HG03460 (cell line): ENCODE measurements at regions not wholly inside any gene's neighbourhood (a gene's known extent, or its start where the extent isn't known, plus 50 kb on each side); places are given as distances from the start of the nearest gene placed in this dataset.

Source experiments
- ATAC-seq: cut with Tn5 transposase; IDR thresholded peaks from one replicate; pipeline ENCODE4 v1.9.1; 2021; ENCODE audit not compliant: unreplicated experiment

DNA sequence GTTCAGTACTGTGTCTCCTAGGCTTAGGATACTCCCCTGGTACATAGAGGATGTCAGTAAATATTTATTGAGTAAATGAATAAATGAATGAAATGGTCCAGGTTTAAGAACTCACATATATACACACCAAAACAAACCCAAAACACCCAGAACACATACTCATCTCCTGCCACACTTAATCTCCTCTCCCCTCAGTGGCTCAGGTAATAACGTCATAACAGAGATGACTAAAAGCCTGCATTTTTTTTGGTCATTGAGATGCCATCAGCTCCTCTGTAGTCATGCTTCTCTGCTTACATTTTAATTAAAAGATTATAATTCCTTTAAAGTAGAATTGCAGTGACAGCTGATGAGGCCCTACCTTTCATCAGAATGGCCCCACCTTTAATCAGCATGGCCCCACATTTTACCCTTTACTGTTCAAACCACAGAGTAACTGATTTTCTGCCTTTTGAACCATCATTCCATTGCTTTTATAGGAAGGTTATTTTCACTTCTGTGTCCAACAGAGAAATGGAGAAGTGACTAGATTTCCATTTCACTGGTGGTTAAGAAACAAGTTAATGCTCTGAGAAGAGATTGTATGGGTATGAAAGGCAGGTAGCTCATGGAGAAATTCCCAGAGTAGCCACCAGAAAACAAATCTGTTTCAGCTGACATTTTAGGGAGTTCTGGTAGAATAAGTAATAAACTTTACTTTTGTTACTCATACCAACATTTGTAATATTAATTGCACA is 193.4 kb upstream of the ATP2B1 start:
- ATAC-seq, result no peak

DNA sequence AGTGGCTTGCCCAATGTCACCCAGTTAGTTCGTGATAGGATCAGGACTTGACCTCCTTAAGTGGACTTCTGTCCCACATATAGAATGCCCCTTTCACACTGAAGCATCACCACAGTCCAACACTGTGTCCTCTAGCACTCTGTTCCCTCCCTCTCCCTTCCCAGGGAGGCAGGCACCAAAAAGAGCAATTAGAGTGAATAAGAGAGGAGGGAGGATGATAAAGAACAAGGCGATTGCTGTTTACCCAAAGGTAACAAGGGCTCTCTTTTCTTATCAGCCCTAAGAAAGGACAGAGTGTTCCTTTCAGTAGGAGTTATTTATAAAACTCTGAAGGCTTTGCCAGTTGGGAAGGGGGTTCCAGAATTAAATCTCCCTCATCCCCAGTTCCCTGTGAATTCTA is 192.7 kb upstream of the ATP2B1 start:
- ATAC-seq, result no peak

DNA sequence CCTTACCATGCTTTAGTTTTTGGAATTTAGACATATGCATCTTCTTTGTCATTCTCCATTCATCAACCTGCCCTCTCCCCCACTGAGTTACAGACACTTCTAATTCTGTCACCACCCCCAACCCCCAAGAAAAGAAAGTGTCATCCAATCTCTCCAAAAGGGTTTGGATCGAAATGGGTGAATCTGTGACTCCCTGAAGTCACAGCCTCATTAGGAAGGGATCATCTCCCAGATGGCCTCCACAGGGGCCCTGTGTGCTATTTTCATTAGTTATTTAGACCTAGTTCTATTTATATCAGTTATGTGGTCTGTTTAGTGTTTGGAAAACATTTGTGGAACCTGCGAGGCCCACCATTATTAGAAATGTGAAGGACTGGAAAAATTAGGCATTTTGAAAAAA is 191.0 kb upstream of the ATP2B1 start:
- no peak for ATAC-seq

DNA sequence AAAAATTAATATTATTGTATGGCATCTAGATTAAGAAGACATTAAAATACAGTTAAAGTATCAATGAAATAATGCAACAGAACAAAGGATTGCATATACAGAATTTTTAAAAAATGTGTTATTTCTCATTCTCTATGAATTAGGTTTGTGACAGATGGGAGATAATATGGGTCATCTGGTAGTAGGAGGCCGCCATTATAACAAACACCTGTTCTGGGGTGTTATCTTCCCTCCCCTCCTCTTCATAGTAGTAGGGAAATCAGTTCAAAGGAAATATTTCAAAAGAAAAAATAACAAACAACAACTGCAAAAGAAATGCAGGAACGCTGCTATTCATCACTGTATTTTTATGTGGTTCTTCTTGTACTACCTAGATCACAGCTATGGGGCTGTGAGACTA is 187.0 kb upstream of the ATP2B1 start:
- ATAC-seq, result no peak

DNA sequence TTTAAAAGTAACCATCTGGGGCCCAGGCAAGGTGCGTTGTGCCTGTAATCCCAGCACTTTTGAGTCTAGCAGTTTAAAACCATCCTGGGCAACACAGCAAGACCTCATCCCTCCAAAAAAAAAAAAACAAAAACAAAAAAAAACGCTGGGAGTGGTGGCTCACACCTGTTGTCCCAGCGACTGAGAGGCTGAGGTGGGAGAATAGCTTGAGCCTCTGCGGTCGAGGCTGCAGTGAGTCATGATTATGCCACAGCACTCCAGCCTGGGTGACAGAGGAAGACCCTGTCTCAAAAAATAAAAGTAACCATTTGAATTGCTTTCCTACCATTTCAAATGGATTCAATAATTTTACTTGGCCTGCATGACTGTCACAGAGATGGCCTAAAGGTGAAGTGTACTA is 186.5 kb upstream of the ATP2B1 start:
- no peak for ATAC-seq

DNA sequence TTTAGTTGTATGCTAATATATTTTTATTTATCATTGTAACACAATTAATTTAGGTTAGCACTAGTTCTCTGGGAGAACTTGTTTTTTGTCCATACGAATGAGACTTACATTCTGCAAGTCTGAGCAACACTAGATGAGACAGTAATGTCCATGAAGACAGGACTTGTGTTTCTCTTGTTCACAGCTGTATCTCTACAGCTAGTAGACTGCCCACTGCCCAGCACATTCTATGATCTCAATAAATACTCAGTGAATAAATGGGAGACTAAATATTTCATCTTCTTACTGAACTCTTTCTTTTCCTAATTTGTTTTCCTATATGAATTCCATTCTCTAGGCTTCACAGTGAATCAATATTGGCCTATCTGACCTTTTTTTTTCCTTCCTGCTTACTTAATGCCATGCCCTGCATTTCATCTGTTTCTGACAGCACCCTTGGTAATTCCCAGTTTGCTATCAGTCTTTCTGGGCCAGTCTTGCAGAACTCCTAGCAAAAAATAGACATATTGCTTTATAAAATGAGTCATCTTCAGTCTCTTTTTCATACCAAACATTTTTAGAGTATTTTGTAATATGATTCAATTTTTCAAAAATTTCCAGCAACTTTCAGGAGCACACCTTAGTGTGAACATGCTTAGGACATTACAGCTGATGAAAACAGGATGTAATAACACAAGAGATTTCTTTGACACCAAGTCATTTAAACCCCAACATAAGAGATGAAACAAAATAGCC is 185.5 kb upstream of the ATP2B1 start:
- no peak for ATAC-seq

DNA sequence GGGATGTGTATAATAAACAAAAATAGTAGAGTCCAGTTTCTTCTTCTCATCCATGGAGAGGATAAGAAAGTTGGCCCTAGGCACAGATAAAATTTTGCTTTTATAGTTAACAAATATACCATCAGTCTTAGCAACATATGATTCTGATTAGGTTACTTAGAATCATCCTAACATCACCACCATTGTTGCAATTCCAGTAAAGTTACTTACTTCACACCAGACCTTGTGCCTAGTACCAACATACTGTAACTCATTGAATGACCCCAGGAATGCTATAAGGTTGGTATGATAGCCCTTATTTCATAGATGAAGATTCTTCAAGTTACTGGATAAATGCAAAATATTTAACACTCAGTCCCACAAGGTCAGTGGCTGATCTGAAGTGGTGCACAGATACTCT is 183.8 kb upstream of the ATP2B1 start:
- ATAC-seq, result no peak

DNA sequence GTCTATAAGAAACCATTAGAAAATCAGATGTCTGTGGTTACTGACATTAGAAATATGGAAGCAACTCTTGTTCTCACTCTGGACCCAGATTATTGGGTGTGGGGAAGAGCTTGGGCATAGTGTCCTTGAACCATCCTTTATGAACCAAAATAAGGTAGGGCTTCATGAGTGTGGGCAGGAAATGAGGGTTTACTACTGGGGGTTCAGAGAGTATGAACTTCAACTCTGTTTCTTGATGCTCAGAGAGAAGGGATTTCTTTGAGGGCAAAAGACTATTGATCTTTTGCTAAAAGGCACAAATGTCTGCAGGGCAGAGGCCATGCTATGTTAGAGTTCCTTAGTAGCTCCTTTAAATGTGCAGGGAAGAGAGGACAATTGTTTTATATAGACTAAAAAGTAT is 183.3 kb upstream of the ATP2B1 start:
- no peak for ATAC-seq

DNA sequence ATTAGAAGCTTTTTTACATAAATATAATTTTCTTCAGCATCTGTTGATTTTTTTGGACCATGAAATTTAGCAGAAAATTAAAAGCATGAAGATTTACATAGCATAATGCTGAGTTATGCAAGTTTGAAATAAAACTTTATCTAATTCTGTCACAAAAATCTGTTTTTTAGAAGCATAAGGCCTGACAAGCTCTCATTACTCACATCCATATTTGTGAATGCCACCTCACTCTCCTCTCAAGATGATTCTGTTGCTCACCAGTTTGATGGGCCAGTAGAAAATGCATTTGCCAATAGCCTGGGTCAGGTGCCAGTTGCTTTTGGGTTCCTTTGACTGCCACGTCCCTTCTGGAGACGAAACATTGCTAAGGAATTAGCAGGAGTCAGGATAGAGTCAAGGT is 181.5 kb upstream of the ATP2B1 start:
- no peak for ATAC-seq

GRCh38 chr12:89889062-89889461 is 180.4 kb upstream of the ATP2B1 start:
- no peak for ATAC-seq

DNA sequence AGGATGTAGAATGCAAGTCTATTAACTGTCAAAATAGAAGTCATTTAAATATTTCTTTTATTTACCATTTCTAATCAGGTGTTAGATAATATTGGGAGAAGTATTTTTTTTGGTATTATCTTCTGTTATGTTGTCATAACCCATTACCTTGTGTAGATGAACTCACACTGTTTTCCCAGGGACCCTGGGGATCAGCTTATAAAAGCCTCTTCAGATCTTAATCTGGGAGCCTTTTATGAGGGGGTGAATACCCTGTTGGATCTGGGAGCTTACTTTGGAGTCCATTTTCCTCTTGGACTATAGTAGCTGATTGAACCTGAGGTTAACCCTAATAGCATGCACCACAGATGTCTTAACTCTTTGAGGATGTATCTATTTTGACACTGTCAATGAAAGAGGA is 176.3 kb upstream of the ATP2B1 start:
- ATAC-seq, result no peak

DNA sequence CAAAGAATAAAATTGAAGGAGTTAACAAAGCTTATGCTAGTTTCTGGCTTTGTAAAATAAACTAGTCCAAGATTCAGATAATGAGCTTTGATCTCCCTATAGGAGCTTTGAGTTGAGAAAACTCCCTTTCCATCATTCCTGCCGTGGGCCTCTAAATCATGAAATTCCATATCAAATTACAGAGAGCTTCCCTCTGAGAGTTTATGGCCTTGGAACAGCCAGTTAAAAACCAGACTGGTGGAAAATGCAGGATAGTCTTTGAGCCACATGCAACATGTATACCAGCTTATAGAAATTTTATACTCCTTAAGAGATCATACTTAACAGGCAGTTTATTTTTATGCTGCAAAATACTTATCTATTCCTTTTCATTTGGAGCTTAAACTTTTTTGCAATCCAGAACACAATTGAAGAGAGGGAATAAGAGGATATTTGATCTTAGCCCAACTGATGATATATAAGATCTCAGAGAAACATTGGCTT is 175.8 kb upstream of the ATP2B1 start:
- no peak for ATAC-seq

GRCh38 chr12:89883630-89884389 is 175.2 kb upstream of the ATP2B1 start:
- no peak for ATAC-seq

DNA sequence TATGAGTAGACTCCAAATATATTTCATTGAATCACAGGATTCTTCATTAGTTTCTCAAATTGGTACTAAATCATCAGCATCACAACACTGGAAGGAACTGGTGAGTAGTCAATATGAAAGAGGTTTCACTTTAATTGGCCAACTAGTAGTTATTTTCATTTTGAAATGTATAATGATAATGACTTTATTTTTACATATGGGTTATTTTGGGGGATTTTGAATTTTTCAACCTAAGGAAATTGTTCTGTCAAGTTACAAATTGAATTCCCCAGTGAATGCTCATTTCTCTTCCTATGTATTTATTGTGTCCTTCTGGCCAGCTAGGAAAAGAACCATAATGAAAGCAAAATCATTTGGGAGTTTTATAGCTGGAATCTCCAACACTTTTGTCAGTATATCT is 174.2 kb upstream of the ATP2B1 start:
- no peak for ATAC-seq

- peak; percentile 35 for ATAC-seq
Measured at GRCh38 chr12:89882050-89882449, 173.4 kb upstream of the ATP2B1 start.

DNA sequence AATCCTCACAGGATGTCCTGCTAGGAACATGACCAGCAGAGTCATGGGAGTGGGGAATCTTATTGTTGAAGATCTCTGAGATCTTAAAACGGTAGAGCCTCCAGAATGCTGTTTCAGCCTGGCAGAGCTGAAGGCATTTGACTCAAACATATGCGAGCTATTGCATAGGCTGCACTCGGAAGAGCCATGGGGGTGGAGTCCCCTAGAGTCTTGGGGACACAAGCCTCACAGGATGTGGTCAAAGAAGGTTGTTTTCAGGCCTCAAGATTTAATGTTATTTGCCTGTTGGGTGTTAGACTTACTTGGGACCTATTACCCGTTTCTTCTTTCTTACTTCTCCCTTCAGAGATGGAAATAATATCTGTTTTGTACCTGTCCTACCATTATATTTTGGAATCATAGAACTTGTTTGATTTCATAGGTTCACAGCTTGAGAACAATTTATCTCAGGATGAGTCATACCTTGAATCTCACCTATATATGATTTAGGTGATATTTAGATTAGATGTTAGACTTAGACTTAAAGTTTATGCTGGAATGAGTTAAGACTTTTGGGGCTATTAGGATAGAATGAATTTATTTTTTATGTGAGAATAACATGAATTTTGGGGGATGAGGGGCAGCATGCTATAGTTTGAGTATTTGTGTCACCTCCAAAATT is 172.2 kb upstream of the ATP2B1 start:
- ATAC-seq, result peak; percentile 96

- ATAC-seq, result no peak
Measured at GRCh38 chr12:89879766-89880165, 171.1 kb upstream of the ATP2B1 start.

GRCh38 chr12:89878950-89879349 is 170.3 kb upstream of the ATP2B1 start:
- no peak for ATAC-seq

- ATAC-seq, result no peak
Measured at GRCh38 chr12:89878327-89878726, 169.7 kb upstream of the ATP2B1 start.

DNA sequence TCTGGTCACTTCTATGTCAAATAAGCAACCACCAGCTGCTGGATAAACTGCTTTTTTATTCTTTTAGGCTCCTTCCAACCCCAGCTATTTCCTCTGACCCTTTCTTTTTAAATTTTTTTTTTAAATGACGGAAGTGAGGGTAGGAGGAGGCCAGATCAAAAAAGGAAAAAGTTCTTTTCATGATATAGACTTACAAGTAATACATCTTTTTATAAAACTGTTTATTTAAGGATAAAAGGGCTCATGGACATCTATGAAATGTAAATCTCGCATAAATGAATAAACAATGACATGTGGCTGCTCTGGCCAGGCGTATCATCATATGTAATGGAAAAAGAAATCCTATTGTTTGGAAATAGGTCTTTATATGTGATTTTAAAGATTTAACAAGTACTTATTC is 169.0 kb upstream of the ATP2B1 start:
- no peak for ATAC-seq

DNA sequence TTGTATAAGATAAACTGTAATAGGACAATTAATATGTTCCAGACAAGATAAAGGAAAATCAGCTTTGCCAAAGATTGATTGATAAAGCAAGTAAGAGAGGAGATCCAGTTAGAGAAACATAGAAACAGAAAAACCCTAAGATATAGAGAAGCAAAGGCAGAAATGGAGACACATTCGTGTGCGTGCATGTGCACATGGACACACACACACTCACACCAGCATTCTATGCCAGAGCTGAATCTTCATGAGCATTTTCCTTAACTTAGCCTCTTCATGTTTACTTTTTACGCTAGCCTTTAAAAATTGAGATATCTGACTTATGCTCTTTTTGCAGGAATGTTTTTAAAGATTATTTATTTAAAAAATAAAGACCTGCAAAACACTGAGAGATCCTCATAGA is 168.5 kb upstream of the ATP2B1 start:
- no peak for ATAC-seq
